Anterior cingulate cortex (tissue), 58 donors: ENCODE measurements at regions not wholly inside any gene's neighbourhood (a gene's known extent, or its start where the extent isn't known, plus 50 kb on each side); places are given as distances from the start of the nearest gene placed in this dataset.

Experiments used
- DNase-seq, 58 donors: peaks; one replicate each; lab custom pipeline; 2025; lab: John Stamatoyannopoulos, UW

DNA sequence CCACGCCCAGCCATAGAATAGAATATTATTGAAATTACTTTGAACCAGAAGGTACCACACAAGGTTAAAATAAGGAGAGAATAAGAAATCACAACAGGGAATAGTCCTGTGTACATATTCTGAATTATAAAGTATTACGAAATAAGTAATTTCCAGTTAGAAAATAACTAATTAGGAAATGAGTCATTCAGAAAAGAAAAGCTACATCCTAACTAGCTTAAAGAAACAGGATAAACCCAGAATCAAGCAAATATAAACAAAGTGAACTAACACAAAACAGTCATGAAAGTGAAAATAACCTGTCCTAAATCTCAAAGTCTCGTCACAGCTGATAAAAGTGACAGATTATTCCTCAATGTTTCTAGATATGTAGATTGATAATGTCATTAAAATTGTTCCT, 74.8 kb upstream of the NEBL start:
- no peak for DNase-seq

DNA sequence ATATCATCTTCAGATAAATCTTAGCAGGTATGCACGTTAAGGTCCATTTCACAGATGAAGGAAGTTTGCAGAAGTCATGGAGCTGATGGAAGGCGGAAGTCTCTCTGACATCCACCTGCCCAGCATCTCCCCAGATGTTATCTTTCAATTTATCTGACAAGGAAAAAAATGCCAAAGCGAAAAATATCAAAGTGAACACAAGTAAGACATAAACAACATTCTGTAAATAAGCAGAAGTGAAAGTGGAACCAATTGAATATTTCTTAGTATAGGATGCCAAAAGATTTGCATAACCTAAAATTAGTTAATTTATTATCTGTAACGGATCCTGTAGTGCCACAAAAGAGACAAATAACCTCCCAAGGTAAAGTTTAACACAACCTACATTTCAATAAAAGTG, 73.6 kb upstream of the NEBL start:
- DNase-seq, result no peak

DNA sequence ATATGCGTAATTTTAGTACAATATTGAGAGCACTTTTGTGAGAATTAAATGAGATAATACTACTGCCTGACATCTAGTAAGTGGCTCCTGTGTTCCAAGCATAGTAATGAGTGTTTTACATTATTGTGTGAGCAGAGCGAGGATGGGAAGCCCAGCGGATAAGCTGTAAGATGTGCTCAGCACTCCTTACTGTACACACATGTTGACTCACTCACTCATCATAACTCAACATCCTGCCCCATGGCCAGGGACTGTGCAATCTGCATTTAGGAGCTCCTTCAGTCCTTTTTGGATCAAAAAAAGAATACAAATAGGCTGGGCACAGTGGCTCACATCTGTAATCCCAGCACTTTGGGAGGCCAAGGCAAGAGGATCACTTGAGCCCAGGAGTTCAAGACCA, 72.9 kb upstream of the NEBL start:
- DNase-seq, result no peak

DNA sequence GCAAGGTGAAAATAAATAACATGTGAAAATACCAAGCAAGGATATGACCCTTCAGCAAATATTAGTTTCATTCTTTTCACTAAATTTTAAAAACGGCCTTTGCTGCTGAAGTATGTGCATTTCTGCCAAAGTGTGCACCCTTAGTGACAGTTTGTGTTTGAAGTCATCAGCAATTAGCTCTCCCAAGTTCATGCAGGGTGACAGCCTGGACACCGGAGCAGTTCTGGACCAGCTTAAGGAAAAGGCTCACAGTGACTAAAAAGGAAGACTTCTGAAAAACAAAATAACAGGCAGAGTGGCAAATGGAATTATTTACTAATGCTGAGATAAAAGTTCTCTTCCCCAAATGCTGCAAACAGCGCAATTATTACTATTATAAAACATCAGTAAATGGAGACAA, 69.3 kb upstream of the NEBL start:
- DNase-seq, result no peak

DNA sequence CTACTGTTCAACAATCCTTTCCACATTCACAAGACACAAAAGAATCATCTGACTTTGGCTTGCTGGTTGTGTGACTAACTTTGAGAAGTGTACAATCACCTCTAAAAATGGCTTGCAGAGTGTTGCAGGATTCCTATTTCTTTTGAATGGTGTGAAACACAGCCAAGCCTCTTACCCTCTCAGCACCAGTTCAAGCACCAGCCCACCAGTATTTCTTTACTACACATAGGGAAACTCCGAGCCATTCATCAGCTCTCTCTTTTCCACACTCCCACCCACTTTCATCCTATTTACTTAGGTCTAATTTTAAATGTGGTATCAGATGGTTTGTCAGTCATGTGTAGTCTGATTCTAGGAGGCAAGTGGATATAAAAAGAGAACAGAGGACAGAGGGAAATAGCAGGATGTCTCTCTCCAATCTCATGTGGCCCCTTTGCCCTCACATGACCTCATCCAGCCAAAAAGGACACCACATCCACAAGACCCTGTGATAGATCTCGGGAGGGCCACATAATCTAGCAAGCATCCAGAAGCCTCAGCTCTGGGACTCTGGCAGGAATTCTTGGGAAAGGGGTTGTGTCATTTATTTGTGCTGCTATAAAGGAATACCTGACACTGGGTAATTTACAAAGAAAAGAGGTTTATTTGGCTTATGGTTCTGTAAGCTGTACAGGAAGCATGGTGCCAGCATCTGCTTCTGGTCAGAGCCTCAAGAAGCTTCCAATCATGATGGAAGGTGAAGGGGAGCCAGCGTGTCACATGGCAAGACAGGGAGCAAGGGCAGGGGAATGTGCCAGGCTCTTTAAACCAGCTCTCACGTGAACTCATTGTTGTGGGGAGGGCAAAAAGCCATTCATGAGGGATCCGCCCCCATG, 66.8 kb upstream of the NEBL start:
- peak in 1 of 58 donors; percentile 28 for DNase-seq

DNA sequence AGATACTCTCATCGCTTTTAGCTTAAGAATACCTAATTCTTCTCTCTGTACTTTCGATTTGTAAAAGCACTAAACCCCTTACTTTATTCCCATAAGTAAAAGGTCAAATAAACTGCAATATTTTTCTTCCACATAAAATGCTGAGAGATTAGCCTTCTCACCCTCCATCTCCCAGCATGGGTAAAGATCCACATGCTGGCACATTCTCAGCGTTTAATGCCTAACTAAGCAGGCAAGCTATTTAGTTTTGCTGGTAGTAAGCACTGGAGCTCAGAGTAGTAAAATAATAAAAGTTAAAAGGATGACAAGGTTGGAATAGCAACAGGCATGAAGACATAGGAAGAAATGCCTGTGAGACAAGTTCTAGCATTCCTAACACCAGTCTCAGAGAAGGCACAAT, 65.9 kb upstream of the NEBL start:
- no peak for DNase-seq

DNA sequence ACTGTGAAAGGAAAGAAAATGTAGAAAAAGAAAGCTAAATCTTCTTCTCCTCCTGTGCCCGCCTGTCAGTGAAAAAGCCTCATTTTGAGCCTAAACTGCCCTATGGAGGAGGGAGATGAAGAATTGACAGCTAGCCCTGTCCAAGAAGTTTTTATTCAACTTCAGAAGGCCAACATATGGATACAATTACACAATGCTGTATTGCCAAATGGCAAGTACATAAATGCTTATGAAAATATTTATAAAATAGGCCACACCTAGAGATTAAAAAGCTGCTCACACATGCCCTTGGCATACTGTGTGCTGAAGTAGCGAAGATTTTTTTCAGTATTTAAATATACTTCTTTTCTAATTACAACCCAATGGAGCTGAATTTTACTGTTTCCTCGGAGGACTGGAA, 65.1 kb upstream of the NEBL start:
- no peak for DNase-seq

DNA sequence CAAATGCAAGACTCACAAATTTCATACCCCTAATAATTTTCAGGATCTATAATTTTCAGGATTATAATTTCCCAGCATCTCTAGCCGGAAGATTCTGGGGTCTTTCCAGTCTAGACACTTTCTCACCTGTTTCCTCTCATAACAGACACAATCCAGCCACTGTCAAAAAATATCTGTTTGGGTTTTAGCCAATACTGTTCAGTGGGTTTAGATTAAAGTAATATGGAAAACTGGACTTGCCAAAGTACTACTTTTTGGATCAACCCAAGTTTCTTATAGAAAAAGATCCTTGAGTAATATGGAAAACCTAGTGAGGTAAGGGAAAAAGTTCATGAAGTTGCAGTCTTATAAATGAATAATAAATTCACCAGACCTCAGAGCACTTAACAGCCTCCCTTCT, 62.1 kb upstream of the NEBL start:
- DNase-seq, result no peak

DNA sequence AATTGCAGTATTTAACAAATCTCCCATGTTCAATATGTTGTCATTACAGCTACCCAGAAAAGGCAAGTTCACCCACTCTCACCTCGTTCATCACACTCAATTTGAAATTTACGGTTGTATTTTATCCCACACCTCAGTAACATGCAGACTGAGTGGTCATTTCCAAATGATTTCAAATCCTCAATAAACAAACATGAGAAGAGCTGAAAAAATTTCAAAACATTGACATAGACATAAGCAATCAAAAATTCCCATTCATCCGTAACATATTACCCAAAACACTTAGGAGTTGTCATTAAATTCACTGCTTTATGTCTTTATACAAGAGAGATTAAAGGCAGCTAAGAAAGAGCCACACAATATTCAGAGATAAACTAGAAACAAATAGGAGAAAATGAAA, 61.7 kb upstream of the NEBL start:
- DNase-seq, result no peak

DNA sequence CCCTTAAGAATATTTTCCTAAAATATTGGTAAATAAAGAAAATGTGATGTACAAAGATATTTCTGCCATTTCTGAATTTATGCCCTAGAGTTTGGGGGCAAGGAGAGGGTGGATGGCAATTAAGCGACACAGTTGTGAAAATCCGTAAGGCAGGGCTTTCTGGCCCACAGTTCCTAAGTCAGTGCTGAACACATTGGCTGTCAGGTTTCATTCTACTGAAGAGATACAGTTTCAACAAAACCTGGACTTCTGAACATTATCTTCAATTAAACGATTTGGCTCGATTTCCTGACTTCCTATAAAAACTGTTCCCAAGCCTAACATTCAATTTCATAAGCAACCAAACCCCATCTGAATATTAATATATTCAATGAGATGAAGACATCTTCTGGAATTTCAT, 61.1 kb upstream of the NEBL start:
- DNase-seq, result no peak

DNA sequence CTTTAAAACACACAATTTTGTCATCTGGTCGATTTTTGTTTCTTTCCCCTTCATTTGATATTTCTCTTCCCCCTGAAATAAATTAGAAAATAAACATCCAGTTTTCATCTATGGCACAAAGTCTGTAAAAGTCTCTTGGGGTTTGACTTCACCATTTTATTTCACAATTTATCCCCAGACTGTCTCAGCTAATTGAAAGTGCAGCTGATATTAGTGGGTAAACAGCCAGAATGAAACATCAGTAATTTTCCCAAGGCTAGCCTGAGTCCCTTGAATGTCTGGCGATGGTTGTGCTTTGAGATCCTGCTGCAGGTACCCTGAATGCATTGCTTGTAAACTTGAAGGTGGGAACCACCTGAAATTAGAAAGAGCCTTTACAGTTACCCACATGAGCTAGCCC, 60.6 kb upstream of the NEBL start:
- no peak for DNase-seq

DNA sequence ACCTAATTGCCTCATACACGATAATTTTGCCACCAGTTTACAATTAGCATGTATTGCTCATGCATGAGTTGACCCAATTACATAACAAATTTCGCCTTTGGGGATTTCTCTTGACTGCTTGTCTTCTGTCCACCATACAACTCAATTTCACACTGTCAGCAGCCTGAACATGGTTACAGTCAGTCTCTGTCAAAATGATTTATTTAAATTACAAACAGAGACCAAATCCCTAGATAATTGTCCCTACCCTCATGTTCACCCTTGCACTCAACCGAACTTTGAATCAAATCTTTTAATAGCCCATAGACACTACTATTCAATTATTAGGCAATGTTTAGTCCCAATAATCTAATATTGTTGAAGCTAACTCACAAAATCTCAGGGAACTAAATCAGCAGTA, 59.7 kb upstream of the NEBL start:
- DNase-seq, result no peak

DNA sequence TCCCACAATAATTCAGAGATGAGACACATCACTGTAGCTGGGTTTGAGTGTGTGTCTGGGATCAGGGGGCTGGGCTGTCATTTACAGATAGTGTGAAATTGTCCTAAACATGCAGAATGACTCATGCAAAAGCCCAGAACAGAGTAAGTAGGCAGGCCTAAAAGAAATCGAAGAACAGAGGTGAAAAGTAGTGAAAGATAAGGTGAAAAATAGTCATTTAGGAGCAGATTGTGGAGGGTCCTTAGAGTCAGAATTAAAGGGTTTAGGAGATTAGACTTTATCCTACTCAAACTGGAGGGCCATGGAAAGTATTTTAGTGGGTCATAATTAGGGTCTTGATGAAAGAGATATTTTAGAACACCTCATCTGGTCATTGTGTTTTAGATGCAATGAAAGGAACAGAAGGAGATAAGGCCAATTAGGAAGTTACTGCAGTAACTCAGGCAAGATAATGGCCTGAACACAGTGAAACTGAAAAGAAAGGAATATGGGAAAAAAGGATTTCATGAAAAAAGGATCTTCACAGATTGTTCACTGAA, 58.3 kb upstream of the NEBL start:
- no peak for DNase-seq

DNA sequence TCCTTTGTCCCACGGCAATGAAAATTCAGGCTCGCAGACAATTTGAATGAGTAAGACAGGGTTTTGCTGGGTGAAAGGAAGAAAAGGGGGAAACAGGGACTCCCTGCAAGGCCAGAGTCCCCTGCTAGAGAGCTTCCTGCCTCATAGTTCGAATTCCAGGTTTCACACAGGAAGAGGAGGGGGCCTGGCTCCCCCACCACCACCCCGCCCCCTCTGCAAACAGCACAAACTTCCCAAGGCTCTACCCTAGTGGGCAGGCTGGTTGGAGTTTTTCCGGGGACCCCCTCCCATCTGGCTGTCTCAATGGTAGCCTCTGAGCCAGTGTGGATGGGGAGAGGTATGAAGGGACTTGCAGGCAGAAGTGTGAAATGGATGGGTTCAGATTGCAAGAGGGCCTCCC, 57.4 kb upstream of the NEBL start:
- no peak for DNase-seq

DNA sequence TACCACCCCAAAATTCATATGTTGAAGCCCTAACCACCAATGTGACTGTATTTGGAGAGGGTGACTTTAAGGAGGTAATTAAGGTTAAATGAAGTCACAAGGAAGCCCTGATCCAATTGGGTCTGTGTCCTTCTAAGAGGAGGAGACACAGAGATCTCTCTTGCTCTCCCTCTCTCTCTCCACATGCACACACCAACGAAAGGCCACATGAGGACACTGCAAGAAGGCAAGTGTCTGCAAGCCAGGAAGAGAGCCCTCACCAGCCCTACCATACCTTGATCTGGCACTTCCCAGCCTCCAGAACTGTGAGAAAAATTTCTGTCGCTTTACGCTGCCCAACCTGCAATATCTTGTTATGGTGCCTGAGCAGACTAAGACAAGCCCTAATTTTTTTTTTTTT, 56.0 kb upstream of the NEBL start:
- no peak for DNase-seq

DNA sequence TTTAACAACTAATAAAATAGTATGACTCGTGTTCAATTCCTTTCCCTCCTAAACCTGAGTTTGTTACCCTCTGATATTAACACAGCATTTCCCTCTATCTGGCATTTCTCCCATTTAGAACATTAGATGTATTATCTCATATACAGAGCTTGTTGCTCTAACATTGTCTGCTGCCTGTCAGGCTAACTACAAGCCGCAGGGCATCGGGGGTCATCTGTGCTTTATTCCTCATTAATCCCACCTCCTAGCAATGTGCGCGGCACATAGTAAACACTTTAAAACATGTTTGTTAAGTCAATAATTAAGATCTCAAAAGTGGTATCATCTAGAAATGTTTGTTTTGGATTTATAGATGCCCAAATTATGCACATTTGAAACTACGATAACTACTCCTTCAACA, 52.9 kb upstream of the NEBL start:
- no peak for DNase-seq

DNA sequence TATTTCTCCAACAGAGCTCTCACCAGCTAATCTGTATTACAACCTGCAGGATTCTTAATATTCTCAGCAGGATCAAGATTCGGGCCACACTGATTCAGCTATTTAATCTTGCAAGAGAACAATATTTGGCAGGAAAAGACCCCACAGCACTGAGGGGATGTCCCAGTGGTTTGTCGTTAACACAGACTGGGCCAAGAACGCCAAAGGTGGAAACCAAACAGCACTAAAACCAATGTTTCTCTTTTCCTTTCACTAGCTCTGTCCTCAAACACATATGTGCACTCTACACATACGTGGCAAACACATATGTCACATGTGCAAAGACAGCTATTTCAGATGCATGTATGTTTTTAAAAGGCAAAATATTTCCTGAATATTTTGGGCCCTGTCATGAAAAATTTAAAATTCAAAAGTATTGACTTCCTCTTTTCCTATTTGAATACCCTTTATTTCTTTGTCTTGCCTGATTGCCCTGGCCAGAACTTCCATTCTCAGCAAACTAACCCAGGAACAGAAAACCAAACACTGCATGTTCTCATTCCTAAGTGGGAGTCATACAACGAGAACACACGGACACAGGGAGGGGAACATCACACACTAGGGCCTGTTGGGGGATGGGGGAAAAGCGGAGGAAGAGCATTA, 51.7 kb upstream of the NEBL start:
- peak in 1 of 58 donors; percentile 0 for DNase-seq
